CD4-positive, alpha-beta T cell (primary cell): ENCODE measurements at regions not wholly inside any gene's neighbourhood (a gene's known extent, or its start where the extent isn't known, plus 50 kb on each side); places are given as distances from the start of the nearest gene placed in this dataset.

Source experiments
- ATAC-seq: fragments of 200-7000 bp; cut with Tn5 transposase; one replicate; pipeline ENCODE4 v1.10.0; 2022; ENCODE audit warnings: mild to moderate bottlenecking; ENCODE audit not compliant: poor library complexity
- CTCF ChIA-PET: fragments of 350-600 bp; sonication (Branson Sonifier 250); formaldehyde crosslinking; loops from one replicate; lab custom pipeline; 2021; ENCODE audit warnings: antibody characterized with exemption, inconsistent platforms; lab: Charles Lee
- POLR2A ChIA-PET: fragments of 350-600 bp; sonication (Branson Sonifier 250); formaldehyde crosslinking; loops from one replicate; lab custom pipeline; 2021; ENCODE audit warnings: antibody characterized with exemption, inconsistent platforms; lab: Charles Lee
- DNase-seq, 14 experiments: peaks; one replicate each; pipeline ENCODE4 v3.0.0-alpha.2; 2013 to 2020; ENCODE audit warnings: mixed read lengths in 2 of 14
- H3K27ac ChIP-seq, 2 donors: one replicate each; pipeline versions ENCODE4 v1.5.1 to v1.7.0; 2013; ENCODE audit warnings: low read length in 2 of 2, low read depth in 1 of 2, mild to moderate bottlenecking in 1 of 2
- H3K27me3 ChIP-seq, 2 experiments: 1 replicate in 1 of 2; 2 replicates in 1 of 2; pipeline versions ENCODE4 v1.6.1 to v1.7.0; 2013; ENCODE audit warnings: low read length in 2 of 2, control low read depth in 1 of 2, mild to moderate bottlenecking in 1 of 2, moderate library complexity in 1 of 2; ENCODE audit not compliant: insufficient read depth in 2 of 2, control insufficient read depth in 1 of 2
- H3K36me3 ChIP-seq: one replicate; pipeline ENCODE4 v1.6.1; 2013; ENCODE audit warnings: low read length, control low read depth; ENCODE audit not compliant: insufficient read depth
- H3K4me1 ChIP-seq: one replicate; pipeline ENCODE4 v1.6.1; 2013; ENCODE audit warnings: low read length, control low read depth; ENCODE audit not compliant: insufficient read depth
- H3K4me3 ChIP-seq: one replicate; pipeline ENCODE4 v1.5.1; 2013; ENCODE audit warnings: mild to moderate bottlenecking, low read length, moderate library complexity
- H3K9me3 ChIP-seq, 2 experiments: 1 replicate in 1 of 2; 2 replicates in 1 of 2; pipeline versions ENCODE4 v1.6.1 to v1.7.0; 2013; ENCODE audit warnings: low read length in 2 of 2, mild to moderate bottlenecking in 2 of 2, control low read depth in 1 of 2, moderate library complexity in 1 of 2; ENCODE audit not compliant: control insufficient read depth in 1 of 2, insufficient read depth in 1 of 2
- H3K27ac Mint-ChIP-seq: one replicate; pipeline ENCODE4 v1.8.0; 2020; ENCODE audit warnings: mixed read lengths
- H3K27me3 Mint-ChIP-seq: one replicate; pipeline ENCODE4 v1.8.0; 2021; ENCODE audit warnings: mixed read lengths
- H3K36me3 Mint-ChIP-seq: one replicate; pipeline ENCODE4 v1.8.0; 2021; ENCODE audit warnings: low read depth, mixed read lengths
- H3K4me1 Mint-ChIP-seq: one replicate; pipeline ENCODE4 v1.8.0; 2021; ENCODE audit warnings: low read depth, mixed read lengths
- H3K4me3 Mint-ChIP-seq: one replicate; pipeline ENCODE4 v1.8.0; 2020; ENCODE audit warnings: mild to moderate bottlenecking, mixed read lengths
- H3K9me3 Mint-ChIP-seq: one replicate; pipeline ENCODE4 v1.8.0; 2020; ENCODE audit warnings: mixed read lengths
- CTCF ChIP-seq: fragments of 200-600 bp; IDR thresholded peaks from one replicate; pipeline ENCODE4 v1.8.0; 2022; ENCODE audit warnings: antibody characterized with exemption, mild to moderate bottlenecking
- intact Hi-C, 2 experiments: fragments of 100-400 bp; cut with DNase I in 1 of 2; cut with micrococcal nuclease in 1 of 2; formaldehyde crosslinking; loops; one replicate each; pipeline versions ENCODE4 v1.15.1 to v1.9.0; 2023 to 2025; cut with DNase I, micrococcal nuclease

- Histone ChIP-seq H3K27ac (no peak overlapping the region), H3K4me3 (no peak overlapping the region), H3K9me3 (no peaks in the 10 kb centered on the region), H3K27me3 (no peaks in the 10 kb centered on the region), H3K4me1 (no peaks in the 10 kb centered on the region), H3K36me3 (no peaks in the 10 kb centered on the region)
- intact Hi-C loops = no loop called here
- Mint-ChIP-seq H3K27me3 (no peaks in the 10 kb centered on the region), H3K4me3 (no peak overlapping the region), H3K36me3 (no peaks in the 10 kb centered on the region), H3K27ac (no peak overlapping the region), H3K4me1 (no peaks in the 10 kb centered on the region), H3K9me3 (no peaks in the 10 kb centered on the region)
- no peak for TF ChIP-seq CTCF
- ATAC-seq (no peak), DNase-seq (no peak)
- POLR2A ChIA-PET = no interaction called here
- CTCF ChIA-PET = interaction anchor here (1.2 kb wide), 1 partner anchor 16 kb away, joined by 3 read pairs; no protein-coding TSS in a partner anchor
Observed at GRCh38 chr5:152634586-152634985, 229.5 kb upstream of the NMUR2 start.

GRCh38 chr5:152638996-152639552, 234.0 kb upstream of the NMUR2 start:
- no peaks in the 10 kb centered on the region for H3K36me3 ChIP-seq
- no peak overlapping the region for H3K27ac ChIP-seq
- H3K9me3 ChIP-seq = no peaks in the 10 kb centered on the region
- ChIA-PET CTCF (no interaction called here), POLR2A (no interaction called here)
- no peaks in the 10 kb centered on the region for H3K27me3 Mint-ChIP-seq
- H3K9me3 Mint-ChIP-seq = no peaks in the 10 kb centered on the region
- no peak overlapping the region for H3K4me3 Mint-ChIP-seq
- H3K36me3 Mint-ChIP-seq = no peaks in the 10 kb centered on the region
- H3K4me3 ChIP-seq = no peak overlapping the region
- no peaks in the 10 kb centered on the region for H3K4me1 Mint-ChIP-seq
- no peak for TF ChIP-seq CTCF
- intact Hi-C loops = no loop called here
- no peaks in the 10 kb centered on the region for H3K4me1 ChIP-seq
- ATAC-seq (no peak), DNase-seq (no peak)
- H3K27me3 ChIP-seq = no peaks in the 10 kb centered on the region
- H3K27ac Mint-ChIP-seq = no peak overlapping the region

- Histone ChIP-seq H3K27ac (no peak overlapping the region), H3K27me3 (no peaks in the 10 kb centered on the region), H3K36me3 (no peaks in the 10 kb centered on the region), H3K4me3 (no peak overlapping the region), H3K9me3 (no peaks in the 10 kb centered on the region), H3K4me1 (no peaks in the 10 kb centered on the region)
- POLR2A ChIA-PET = no interaction called here
- Mint-ChIP-seq H3K36me3 (no peaks in the 10 kb centered on the region), H3K27me3 (no peaks in the 10 kb centered on the region), H3K4me1 (no peaks in the 10 kb centered on the region), H3K4me3 (no peak overlapping the region), H3K27ac (no peak overlapping the region), H3K9me3 (peaks cover 2% of the 10 kb centered on the region)
- intact Hi-C loops = no loop called here
- DNase-seq (no peak), ATAC-seq (no peak)
- CTCF ChIA-PET = no interaction called here
- no peak for TF ChIP-seq CTCF
Observed at GRCh38 chr5:152641970-152642805, 237.1 kb upstream of the NMUR2 start.
